ENCODE measurements at regions not wholly inside any gene's neighbourhood (a gene's known extent, or its start where the extent isn't known, plus 50 kb on each side); places are given as distances from the start of the nearest gene placed in this dataset.
"Not testable (repeated sequence)": the region's sequence is repeated elsewhere in the genome, so short reads cannot be mapped to it uniquely, and the experiment has no call there.

- H3K4me3 ChIP-seq (ENCODE audit: low read depth, low read length); DNase-seq; H3K9me3 ChIP-seq (ENCODE audit: severe bottlenecking); H3K27ac ChIP-seq; H3K27me3 ChIP-seq (ENCODE audit: insufficient read depth, low read depth, severe bottlenecking); H3K36me3 ChIP-seq: not testable (repeated sequence)
Observed at GRCh38 chr1:146883190-146883589, 54.9 kb upstream of the NBPF12 start.

GRCh38 chr1:146881096-146881495 lies 57.0 kb upstream of the NBPF12 start:
- not testable (repeated sequence) for H3K27ac ChIP-seq; H3K4me3 ChIP-seq (ENCODE audit: low read depth, low read length); DNase-seq; H3K9me3 ChIP-seq (ENCODE audit: severe bottlenecking); H3K36me3 ChIP-seq; H3K27me3 ChIP-seq (ENCODE audit: insufficient read depth, low read depth, severe bottlenecking)

GRCh38 chr1:146863799-146864319 lies 74.3 kb upstream of the NBPF12 start:
- not testable (repeated sequence) for H3K27me3 ChIP-seq (ENCODE audit: insufficient read depth, low read depth, severe bottlenecking); H3K36me3 ChIP-seq; H3K4me3 ChIP-seq (ENCODE audit: low read depth, low read length); H3K9me3 ChIP-seq (ENCODE audit: severe bottlenecking); DNase-seq; H3K27ac ChIP-seq

GRCh38 chr1:146853147-146853546 lies 85.0 kb upstream of the NBPF12 start:
- not testable (repeated sequence) for H3K4me3 ChIP-seq (ENCODE audit: low read depth, low read length); DNase-seq; H3K27ac ChIP-seq; H3K36me3 ChIP-seq; H3K9me3 ChIP-seq (ENCODE audit: severe bottlenecking); H3K27me3 ChIP-seq (ENCODE audit: insufficient read depth, low read depth, severe bottlenecking)

- H3K27ac ChIP-seq; H3K9me3 ChIP-seq (ENCODE audit: severe bottlenecking); H3K4me3 ChIP-seq (ENCODE audit: low read depth, low read length); H3K36me3 ChIP-seq; H3K27me3 ChIP-seq (ENCODE audit: insufficient read depth, low read depth, severe bottlenecking); DNase-seq: not testable (repeated sequence)
Observed at GRCh38 chr1:146850352-146850889, 87.7 kb upstream of the NBPF12 start.

- not testable (repeated sequence) for H3K4me3 ChIP-seq (ENCODE audit: low read depth, low read length); H3K27ac ChIP-seq; H3K36me3 ChIP-seq; H3K9me3 ChIP-seq (ENCODE audit: severe bottlenecking); H3K27me3 ChIP-seq (ENCODE audit: insufficient read depth, low read depth, severe bottlenecking); DNase-seq
Observed at GRCh38 chr1:146838725-146839124, 99.4 kb upstream of the NBPF12 start.

GRCh38 chr1:146826957-146827356 lies 111.2 kb upstream of the NBPF12 start:
- not testable (repeated sequence) for DNase-seq; H3K36me3 ChIP-seq; H3K4me3 ChIP-seq (ENCODE audit: low read depth, low read length)

GRCh38 chr1:146794236-146794635 lies 143.9 kb upstream of the NBPF12 start:
- H3K9me3 ChIP-seq (ENCODE audit: severe bottlenecking); H3K36me3 ChIP-seq; H3K27ac ChIP-seq; H3K4me3 ChIP-seq (ENCODE audit: low read depth, low read length); H3K27me3 ChIP-seq (ENCODE audit: insufficient read depth, low read depth, severe bottlenecking); DNase-seq: not testable (repeated sequence)

More at GRCh38 chr1:146826957-146827356, 111.2 kb upstream of the NBPF12 start:
- not testable (repeated sequence) for H3K27ac ChIP-seq; H3K27me3 ChIP-seq (ENCODE audit: insufficient read depth, low read depth, severe bottlenecking); H3K9me3 ChIP-seq (ENCODE audit: severe bottlenecking)

- not testable (repeated sequence) for H3K27me3 ChIP-seq (ENCODE audit: insufficient read depth, low read depth, severe bottlenecking); H3K4me3 ChIP-seq (ENCODE audit: low read depth, low read length); DNase-seq
Observed at GRCh38 chr1:146792725-146793124, 145.4 kb upstream of the NBPF12 start.

GRCh38 chr1:146784212-146784940 lies 153.7 kb upstream of the NBPF12 start:
- not testable (repeated sequence) for H3K27me3 ChIP-seq (ENCODE audit: insufficient read depth, low read depth, severe bottlenecking); H3K36me3 ChIP-seq; H3K4me3 ChIP-seq (ENCODE audit: low read depth, low read length); H3K9me3 ChIP-seq (ENCODE audit: severe bottlenecking); DNase-seq; H3K27ac ChIP-seq

More at GRCh38 chr1:146792725-146793124, 145.4 kb upstream of the NBPF12 start:
- not testable (repeated sequence) for H3K9me3 ChIP-seq (ENCODE audit: severe bottlenecking); H3K27ac ChIP-seq; H3K36me3 ChIP-seq

GRCh38 chr1:146781235-146781634 lies 156.9 kb upstream of the NBPF12 start:
- H3K36me3 ChIP-seq; H3K9me3 ChIP-seq (ENCODE audit: severe bottlenecking); H3K4me3 ChIP-seq (ENCODE audit: low read depth, low read length); DNase-seq; H3K27me3 ChIP-seq (ENCODE audit: insufficient read depth, low read depth, severe bottlenecking); H3K27ac ChIP-seq: not testable (repeated sequence)

- not testable (repeated sequence) for H3K4me3 ChIP-seq (ENCODE audit: low read depth, low read length); DNase-seq; H3K9me3 ChIP-seq (ENCODE audit: severe bottlenecking); H3K27me3 ChIP-seq (ENCODE audit: insufficient read depth, low read depth, severe bottlenecking); H3K27ac ChIP-seq; H3K36me3 ChIP-seq
Observed at GRCh38 chr1:146777826-146778602, 160.1 kb upstream of the NBPF12 start.

- peak overlapping the region; percentile 27; the same call in 1 of the 2 replicates for H3K4me3 ChIP-seq (ENCODE audit: low read depth, low read length)
- not testable (repeated sequence) for H3K9me3 ChIP-seq (ENCODE audit: severe bottlenecking); H3K27me3 ChIP-seq (ENCODE audit: insufficient read depth, low read depth, severe bottlenecking); DNase-seq; H3K36me3 ChIP-seq; H3K27ac ChIP-seq
Observed at GRCh38 chr1:146774988-146775387, 163.1 kb upstream of the NBPF12 start.

- H3K36me3 ChIP-seq; H3K9me3 ChIP-seq (ENCODE audit: severe bottlenecking); H3K27ac ChIP-seq; H3K27me3 ChIP-seq (ENCODE audit: insufficient read depth, low read depth, severe bottlenecking): not testable (repeated sequence)
- H3K4me3 ChIP-seq (ENCODE audit: low read depth, low read length), result peak overlapping the region; percentile 27
- peak; percentile 51 for DNase-seq
Observed at GRCh38 chr1:146774271-146774670, 163.9 kb upstream of the NBPF12 start.
